ENCODE measurements at regions not wholly inside any gene's neighbourhood (a gene's known extent, or its start where the extent isn't known, plus 50 kb on each side); places are given as distances from the start of the nearest gene placed in this dataset.

DNA sequence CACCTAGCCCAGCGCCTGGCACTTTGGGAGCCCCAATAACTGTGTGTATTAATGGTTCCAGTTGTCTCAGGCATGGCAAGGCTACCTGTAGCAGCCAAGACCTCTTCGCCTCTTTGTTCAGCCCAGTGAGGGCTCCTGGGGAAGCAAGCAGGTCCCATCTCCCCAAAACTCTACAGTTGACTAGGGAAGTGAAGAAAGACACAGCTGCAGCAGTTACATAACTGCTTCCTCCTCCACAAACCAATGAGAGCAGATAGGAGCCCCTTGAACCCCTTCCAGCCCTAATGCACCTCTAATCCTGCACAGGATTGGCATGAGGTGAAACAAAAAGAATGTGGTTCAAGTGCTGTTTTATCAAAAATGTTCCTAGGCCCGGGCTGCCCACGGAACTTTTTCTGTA, 100.5 kb downstream of the SYF2 start:
- Histone ChIP-seq H3K4me2 (ENCODE audit: low read length) (no peak overlapping the region), H3K4me1 (ENCODE audit: control insufficient read depth, low read length) (no peaks in the 10 kb centered on the region), H4K20me1 (ENCODE audit: control insufficient read depth, insufficient read depth, low read depth, low read length) (no peaks in the 10 kb centered on the region), H3K4me3 (ENCODE audit: low read length) (no peak overlapping the region), H3K79me2 (ENCODE audit: control insufficient read depth, low read length) (no peaks in the 10 kb centered on the region), H3F3A (ENCODE audit: control insufficient read depth, insufficient read depth) (no peaks in the 10 kb centered on the region), H3K9me3 (ENCODE audit: control insufficient read depth, insufficient read depth, low read length) (no peaks in the 10 kb centered on the region), H3K36me3 (ENCODE audit: control insufficient read depth, low read length) (no peaks in the 10 kb centered on the region), H3K27me3 (ENCODE audit: control insufficient read depth, low read length) (peaks cover 18% of the 10 kb centered on the region), H3K27ac (ENCODE audit: low read depth, low read length) (no peak overlapping the region), H3K9me2 (replicated peaks; ENCODE audit: control insufficient read depth, low read length) (no peaks in the 10 kb centered on the region)
- TF ChIP-seq, protein P1, sequence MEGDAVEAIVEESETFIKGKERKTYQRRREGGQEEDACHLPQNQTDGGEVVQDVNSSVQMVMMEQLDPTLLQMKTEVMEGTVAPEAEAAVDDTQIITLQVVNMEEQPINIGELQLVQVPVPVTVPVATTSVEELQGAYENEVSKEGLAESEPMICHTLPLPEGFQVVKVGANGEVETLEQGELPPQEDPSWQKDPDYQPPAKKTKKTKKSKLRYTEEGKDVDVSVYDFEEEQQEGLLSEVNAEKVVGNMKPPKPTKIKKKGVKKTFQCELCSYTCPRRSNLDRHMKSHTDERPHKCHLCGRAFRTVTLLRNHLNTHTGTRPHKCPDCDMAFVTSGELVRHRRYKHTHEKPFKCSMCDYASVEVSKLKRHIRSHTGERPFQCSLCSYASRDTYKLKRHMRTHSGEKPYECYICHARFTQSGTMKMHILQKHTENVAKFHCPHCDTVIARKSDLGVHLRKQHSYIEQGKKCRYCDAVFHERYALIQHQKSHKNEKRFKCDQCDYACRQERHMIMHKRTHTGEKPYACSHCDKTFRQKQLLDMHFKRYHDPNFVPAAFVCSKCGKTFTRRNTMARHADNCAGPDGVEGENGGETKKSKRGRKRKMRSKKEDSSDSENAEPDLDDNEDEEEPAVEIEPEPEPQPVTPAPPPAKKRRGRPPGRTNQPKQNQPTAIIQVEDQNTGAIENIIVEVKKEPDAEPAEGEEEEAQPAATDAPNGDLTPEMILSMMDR (IDR thresholded peaks at IDR 0.05; ENCODE audit: low read depth, low read length, poor library complexity, severe bottlenecking), result no peak
- TF ChIP-seq EZH2phosphoT487 (IDR thresholded peaks at IDR 0.05; ENCODE audit: borderline replicate concordance, low read length), result no peak

DNA sequence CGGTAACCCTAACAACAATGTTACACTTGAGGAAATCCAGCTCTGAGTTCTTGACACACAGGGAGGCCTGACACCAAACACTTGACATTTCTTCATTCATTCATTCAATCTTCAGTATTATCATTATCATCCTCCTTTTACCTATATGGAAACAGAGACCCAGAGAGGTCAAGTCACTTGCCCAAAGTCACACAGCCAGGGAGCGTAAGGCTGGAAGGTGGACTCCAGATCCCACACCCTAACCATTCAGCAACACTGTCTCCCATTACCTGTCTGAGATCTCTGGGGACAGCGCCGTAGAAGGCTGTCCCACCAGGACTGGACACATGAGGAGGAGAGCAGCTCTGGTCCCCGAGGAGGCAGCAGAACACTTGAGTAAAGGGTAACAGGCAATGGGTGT, 101.4 kb downstream of the SYF2 start:
- H3K36me3 ChIP-seq (ENCODE audit: control insufficient read depth, low read length), result no peaks in the 10 kb centered on the region
- no peaks in the 10 kb centered on the region for H4K20me1 ChIP-seq (ENCODE audit: control insufficient read depth, insufficient read depth, low read depth, low read length)
- H3K9me2 ChIP-seq (replicated peaks; ENCODE audit: control insufficient read depth, low read length), result no peaks in the 10 kb centered on the region
- H3K4me2 ChIP-seq (ENCODE audit: low read length), result no peak overlapping the region
- no peak overlapping the region for H3K27ac ChIP-seq (ENCODE audit: low read depth, low read length)
- no peaks in the 10 kb centered on the region for H3K4me1 ChIP-seq (ENCODE audit: control insufficient read depth, low read length)
- H3F3A ChIP-seq (ENCODE audit: control insufficient read depth, insufficient read depth), result no peaks in the 10 kb centered on the region
- H3K9me3 ChIP-seq (ENCODE audit: control insufficient read depth, insufficient read depth, low read length), result no peaks in the 10 kb centered on the region
- no peak overlapping the region for H3K4me3 ChIP-seq (ENCODE audit: low read length)
- H3K79me2 ChIP-seq (ENCODE audit: control insufficient read depth, low read length), result no peaks in the 10 kb centered on the region
- H3K27me3 ChIP-seq (ENCODE audit: control insufficient read depth, low read length), result peaks cover 21% of the 10 kb centered on the region
- TF ChIP-seq, protein P1 (IDR thresholded peaks at IDR 0.05; ENCODE audit: low read depth, low read length, poor library complexity, severe bottlenecking), result no peak
- TF ChIP-seq EZH2phosphoT487 (IDR thresholded peaks at IDR 0.05; ENCODE audit: borderline replicate concordance, low read length), result no peak

DNA sequence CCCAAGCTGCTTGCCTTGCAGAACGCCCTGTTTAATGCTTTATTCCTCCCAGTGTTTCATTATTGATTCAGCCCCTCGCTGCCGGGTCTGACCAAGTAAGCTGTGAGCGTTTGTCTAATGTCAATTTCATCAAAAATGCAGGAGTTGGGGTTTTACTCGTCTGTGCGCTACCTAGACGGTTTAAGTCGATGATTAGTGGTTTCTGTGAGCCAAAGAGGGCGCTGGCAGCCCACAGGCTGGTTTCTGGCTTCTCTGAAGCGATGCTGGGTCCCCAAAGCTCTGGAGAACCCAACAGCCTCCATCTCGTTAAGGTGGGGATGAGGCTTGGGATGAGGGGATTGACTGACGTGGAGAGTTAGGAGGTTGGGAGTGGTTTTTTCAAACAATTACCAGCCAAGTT, 102.9 kb downstream of the SYF2 start:
- no peak overlapping the region for H3K27ac ChIP-seq (ENCODE audit: low read depth, low read length)
- no peaks in the 10 kb centered on the region for H3K9me2 ChIP-seq (replicated peaks; ENCODE audit: control insufficient read depth, low read length)
- H3K9me3 ChIP-seq (ENCODE audit: control insufficient read depth, insufficient read depth, low read length), result no peaks in the 10 kb centered on the region
- no peaks in the 10 kb centered on the region for H3K4me1 ChIP-seq (ENCODE audit: control insufficient read depth, low read length)
- no peaks in the 10 kb centered on the region for H3F3A ChIP-seq (ENCODE audit: control insufficient read depth, insufficient read depth)
- H4K20me1 ChIP-seq (ENCODE audit: control insufficient read depth, insufficient read depth, low read depth, low read length), result no peaks in the 10 kb centered on the region
- peaks cover 21% of the 10 kb centered on the region for H3K27me3 ChIP-seq (ENCODE audit: control insufficient read depth, low read length)
- H3K79me2 ChIP-seq (ENCODE audit: control insufficient read depth, low read length), result no peaks in the 10 kb centered on the region
- H3K4me2 ChIP-seq (ENCODE audit: low read length), result no peak overlapping the region
- no peaks in the 10 kb centered on the region for H3K36me3 ChIP-seq (ENCODE audit: control insufficient read depth, low read length)
- H3K4me3 ChIP-seq (ENCODE audit: low read length), result no peak overlapping the region
- no peak for TF ChIP-seq EZH2phosphoT487 (IDR thresholded peaks at IDR 0.05; ENCODE audit: borderline replicate concordance, low read length)
- TF ChIP-seq, protein P1 (IDR thresholded peaks at IDR 0.05; ENCODE audit: low read depth, low read length, poor library complexity, severe bottlenecking), result no peak

Measured in DOHH2 (cell line).